ENCODE measurements at regions not wholly inside any gene's neighbourhood (a gene's known extent, or its start where the extent isn't known, plus 50 kb on each side); places are given as distances from the start of the nearest gene placed in this dataset.

DNA sequence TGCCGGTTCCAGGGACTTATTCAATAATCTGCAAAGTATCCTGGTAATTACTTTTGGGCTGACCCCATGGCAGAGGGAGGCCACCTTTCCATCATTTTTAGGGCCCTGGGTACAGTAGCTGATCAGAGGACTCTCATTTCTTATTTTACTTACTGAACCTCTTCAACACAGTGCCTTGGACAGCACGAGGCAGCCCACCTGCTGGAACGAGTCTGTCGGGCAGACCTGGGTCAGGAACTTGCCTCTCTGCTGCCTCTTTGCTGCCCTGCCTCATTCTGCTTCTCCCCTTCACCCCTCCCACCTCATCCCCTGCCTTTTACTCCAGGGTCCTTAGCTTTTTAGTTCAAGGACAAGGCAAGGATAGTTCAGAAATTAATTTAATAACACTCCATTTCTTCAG is 204.5 kb downstream of the CSNK2A3 start:
- H3K4me3 ChIP-seq (ENCODE audit: low read depth, low read length, poor library complexity, severe bottlenecking): no peak overlapping the region
- no TSS peak for BruUV-seq (replicated peaks)
- POLR2A ChIA-PET (ENCODE audit: low non-redundant PET): no interaction called here
- CTCF ChIA-PET: interaction anchor here (0.6 to 0.9 kb wide), 2 partner anchors 112 to 215 kb away, joined by 3 to 4 read pairs; no protein-coding TSS in a partner anchor
- no peak for DNase-seq (ENCODE audit: low spot score)
- H3K27ac ChIP-seq (ENCODE audit: low read depth, low read length, poor library complexity, severe bottlenecking): no peak overlapping the region
- no peaks in the 10 kb centered on the region for H3K27me3 ChIP-seq (replicated peaks; ENCODE audit: insufficient read depth, low read depth, low read length, poor library complexity)
- intact Hi-C loops (cut with micrococcal nuclease; ENCODE audit: unreplicated experiment): no loop called here
- no peaks in the 10 kb centered on the region for H3K4me1 ChIP-seq (ENCODE audit: insufficient read depth, low read length, poor library complexity, severe bottlenecking)
- H3K36me3 ChIP-seq (ENCODE audit: insufficient read depth, low read length, poor library complexity, severe bottlenecking): no peaks in the 10 kb centered on the region
- no peaks in the 10 kb centered on the region for H3K9me3 ChIP-seq (ENCODE audit: low read depth, low read length, poor library complexity, severe bottlenecking)
- no peak for TF ChIP-seq EZH2 (IDR thresholded peaks at IDR 0.05; ENCODE audit: borderline replicate concordance, low read depth, low read length, poor library complexity, severe bottlenecking)
- TF ChIP-seq, protein P1, sequence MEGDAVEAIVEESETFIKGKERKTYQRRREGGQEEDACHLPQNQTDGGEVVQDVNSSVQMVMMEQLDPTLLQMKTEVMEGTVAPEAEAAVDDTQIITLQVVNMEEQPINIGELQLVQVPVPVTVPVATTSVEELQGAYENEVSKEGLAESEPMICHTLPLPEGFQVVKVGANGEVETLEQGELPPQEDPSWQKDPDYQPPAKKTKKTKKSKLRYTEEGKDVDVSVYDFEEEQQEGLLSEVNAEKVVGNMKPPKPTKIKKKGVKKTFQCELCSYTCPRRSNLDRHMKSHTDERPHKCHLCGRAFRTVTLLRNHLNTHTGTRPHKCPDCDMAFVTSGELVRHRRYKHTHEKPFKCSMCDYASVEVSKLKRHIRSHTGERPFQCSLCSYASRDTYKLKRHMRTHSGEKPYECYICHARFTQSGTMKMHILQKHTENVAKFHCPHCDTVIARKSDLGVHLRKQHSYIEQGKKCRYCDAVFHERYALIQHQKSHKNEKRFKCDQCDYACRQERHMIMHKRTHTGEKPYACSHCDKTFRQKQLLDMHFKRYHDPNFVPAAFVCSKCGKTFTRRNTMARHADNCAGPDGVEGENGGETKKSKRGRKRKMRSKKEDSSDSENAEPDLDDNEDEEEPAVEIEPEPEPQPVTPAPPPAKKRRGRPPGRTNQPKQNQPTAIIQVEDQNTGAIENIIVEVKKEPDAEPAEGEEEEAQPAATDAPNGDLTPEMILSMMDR (conservative IDR thresholded peaks at IDR 0.05; ENCODE audit: low read depth, low read length): no peak

DNA sequence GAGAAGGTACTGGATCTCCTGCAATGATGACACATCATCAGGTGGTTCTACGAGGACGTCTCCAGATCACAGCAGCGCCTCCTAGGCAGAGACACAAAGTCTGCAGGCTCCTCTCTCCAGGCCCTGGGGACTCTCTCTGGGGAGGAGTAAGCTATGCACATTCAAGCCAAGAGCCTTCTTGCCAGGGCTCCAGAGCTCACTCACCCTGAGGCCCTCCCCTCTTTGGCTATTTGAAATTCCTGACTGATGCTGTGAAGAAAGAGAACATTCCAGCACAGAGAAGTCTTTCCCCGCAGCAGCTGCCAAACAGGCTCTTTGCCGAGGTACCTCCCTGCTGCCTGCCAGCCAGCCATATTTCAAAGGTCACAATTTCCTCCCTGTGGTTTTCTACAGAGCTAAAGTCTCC is 204.9 kb downstream of the CSNK2A3 start:
- Histone ChIP-seq H3K4me1 (ENCODE audit: insufficient read depth, low read length, poor library complexity, severe bottlenecking) (no peaks in the 10 kb centered on the region), H3K27me3 (replicated peaks; ENCODE audit: insufficient read depth, low read depth, low read length, poor library complexity) (no peaks in the 10 kb centered on the region), H3K9me3 (ENCODE audit: low read depth, low read length, poor library complexity, severe bottlenecking) (no peaks in the 10 kb centered on the region), H3K4me3 (ENCODE audit: low read depth, low read length, poor library complexity, severe bottlenecking) (no peak overlapping the region), H3K36me3 (ENCODE audit: insufficient read depth, low read length, poor library complexity, severe bottlenecking) (no peaks in the 10 kb centered on the region), H3K27ac (ENCODE audit: low read depth, low read length, poor library complexity, severe bottlenecking) (no peak overlapping the region)
- DNase-seq (ENCODE audit: low spot score): peak; percentile 14
- intact Hi-C loops (cut with micrococcal nuclease; ENCODE audit: unreplicated experiment): no loop called here
- TF ChIP-seq EZH2 (IDR thresholded peaks at IDR 0.05; ENCODE audit: borderline replicate concordance, low read depth, low read length, poor library complexity, severe bottlenecking): no peak
- TF ChIP-seq, protein P1 (conservative IDR thresholded peaks at IDR 0.05; ENCODE audit: low read depth, low read length): 0 out of 2 replicates have a peak, but pooled peaks have one; percentile 15
- ChIA-PET CTCF (interaction anchor here (0.6 to 0.9 kb wide), 2 partner anchors 112 to 214 kb away, joined by 3 to 4 read pairs; no protein-coding TSS in a partner anchor), POLR2A (ENCODE audit: low non-redundant PET) (no interaction called here)
- BruUV-seq (replicated peaks): no TSS peak

DNA sequence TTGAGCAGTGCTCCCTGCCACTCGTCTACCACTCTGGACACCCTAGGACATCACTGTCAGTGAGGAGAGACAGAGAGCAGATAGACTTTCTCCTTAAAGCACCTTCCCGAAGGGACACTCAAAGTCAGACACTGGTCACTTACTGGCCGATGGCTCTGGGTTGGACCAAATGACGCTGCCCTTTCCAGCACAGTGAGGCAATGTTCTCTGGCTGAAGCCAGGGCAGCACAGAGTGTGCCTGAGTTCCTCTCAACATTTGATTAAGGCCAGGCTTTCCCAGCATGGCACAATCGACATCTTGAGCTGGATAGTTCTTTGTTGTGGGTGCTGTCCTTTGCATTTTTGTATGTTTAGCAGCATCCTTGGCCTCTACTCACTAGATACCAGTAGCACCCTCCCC is 206.2 kb downstream of the CSNK2A3 start:
- no peak overlapping the region for H3K27ac ChIP-seq (ENCODE audit: low read depth, low read length, poor library complexity, severe bottlenecking)
- H3K4me3 ChIP-seq (ENCODE audit: low read depth, low read length, poor library complexity, severe bottlenecking): no peak overlapping the region
- no peak for DNase-seq (ENCODE audit: low spot score)
- ChIA-PET CTCF (no interaction called here), POLR2A (ENCODE audit: low non-redundant PET) (no interaction called here)
- no TSS peak for BruUV-seq (replicated peaks)
- H3K9me3 ChIP-seq (ENCODE audit: low read depth, low read length, poor library complexity, severe bottlenecking): no peaks in the 10 kb centered on the region
- intact Hi-C loops (cut with micrococcal nuclease; ENCODE audit: unreplicated experiment): no loop called here
- H3K4me1 ChIP-seq (ENCODE audit: insufficient read depth, low read length, poor library complexity, severe bottlenecking): no peaks in the 10 kb centered on the region
- H3K36me3 ChIP-seq (ENCODE audit: insufficient read depth, low read length, poor library complexity, severe bottlenecking): no peaks in the 10 kb centered on the region
- H3K27me3 ChIP-seq (replicated peaks; ENCODE audit: insufficient read depth, low read depth, low read length, poor library complexity): no peaks in the 10 kb centered on the region
- TF ChIP-seq EZH2 (IDR thresholded peaks at IDR 0.05; ENCODE audit: borderline replicate concordance, low read depth, low read length, poor library complexity, severe bottlenecking): no peak
- TF ChIP-seq, protein P1 (conservative IDR thresholded peaks at IDR 0.05; ENCODE audit: low read depth, low read length): no peak

Measured in A673 (cell line).